HL-60 (cell line): ENCODE measurements at regions not wholly inside any gene's neighbourhood (a gene's known extent, or its start where the extent isn't known, plus 50 kb on each side); places are given as distances from the start of the nearest gene placed in this dataset.

Source experiments
- DNase-seq, 2 experiments: peaks; one replicate each; pipeline ENCODE4 v3.0.0-alpha.2; 2010 to 2020; ENCODE audit warnings: low read depth in 1 of 2, low spot score in 1 of 2
- H3K27ac ChIP-seq: fragments of 250-450 bp; sonication (Bioruptor Pico); replicated peaks from 2 replicates; pipeline ENCODE4 v1.5.1; 2020; ENCODE audit warnings: mild to moderate bottlenecking, moderate library complexity
- H3K27me3 ChIP-seq: fragments of 250-450 bp; sonication (Bioruptor Pico); 2 replicates; pipeline ENCODE4 v1.5.1; 2021; ENCODE audit warnings: mild to moderate bottlenecking, moderate library complexity; ENCODE audit not compliant: insufficient read depth, poor library complexity, severe bottlenecking
- H3K4me3 ChIP-seq: replicated peaks from 2 replicates; pipeline ENCODE4 v1.5.1; 2011; ENCODE audit warnings: mild to moderate bottlenecking, control low read depth, low read length; ENCODE audit not compliant: insufficient read depth
- GABPA ChIP-seq: IDR thresholded peaks from 2 replicates; pipeline ENCODE4 v1.6.1; 2012; ENCODE audit warnings: low read depth
- POLR2AphosphoS5 ChIP-seq: IDR thresholded peaks from 2 replicates; pipeline ENCODE4 v1.6.1; 2012; ENCODE audit warnings: low read depth
- SPI1 ChIP-seq: IDR thresholded peaks from 2 replicates; pipeline ENCODE4 v1.6.1; 2012; ENCODE audit warnings: low read depth, mild to moderate bottlenecking, borderline replicate concordance
- TF ChIP-seq, protein P1 (sequence below): IDR thresholded peaks from one replicate; pipeline ENCODE4 v1.5.1; 2011; ENCODE audit warnings: low read length, control low read depth, inconsistent platforms; ENCODE audit not compliant: insufficient read depth
- TF ChIP-seq, protein P2 (sequence below): IDR thresholded peaks from 2 replicates; pipeline ENCODE4 v1.6.1; 2012; ENCODE audit warnings: low read depth; ENCODE audit not compliant: insufficient replicate concordance

DNA sequence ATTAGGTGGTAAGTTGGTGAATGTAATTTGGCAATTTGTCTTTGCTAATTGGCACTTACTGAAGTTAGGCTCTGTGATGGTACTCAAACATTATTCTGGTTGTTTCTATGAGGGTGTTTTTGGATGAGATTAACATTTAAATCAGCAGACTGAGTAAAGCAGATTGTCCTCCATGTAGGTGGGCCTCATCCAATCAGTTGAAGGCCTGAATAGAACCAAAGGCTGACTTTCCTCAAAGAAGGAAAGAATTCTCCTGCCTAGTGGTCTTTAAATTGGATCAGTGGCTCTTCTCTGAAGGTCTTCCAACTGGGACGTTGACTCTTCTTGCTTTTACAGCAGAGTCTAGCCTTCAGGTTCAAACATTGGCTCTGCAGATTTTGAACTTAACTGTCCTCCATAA lies 278.3 kb downstream of the KIF20B start:
- Histone ChIP-seq H3K27ac (no peak overlapping the region), H3K4me3 (no peak overlapping the region), H3K27me3 (no peaks in the 10 kb centered on the region)
- DNase-seq: no peak
- TF ChIP-seq SPI1: no peak
- TF ChIP-seq, protein P1, sequence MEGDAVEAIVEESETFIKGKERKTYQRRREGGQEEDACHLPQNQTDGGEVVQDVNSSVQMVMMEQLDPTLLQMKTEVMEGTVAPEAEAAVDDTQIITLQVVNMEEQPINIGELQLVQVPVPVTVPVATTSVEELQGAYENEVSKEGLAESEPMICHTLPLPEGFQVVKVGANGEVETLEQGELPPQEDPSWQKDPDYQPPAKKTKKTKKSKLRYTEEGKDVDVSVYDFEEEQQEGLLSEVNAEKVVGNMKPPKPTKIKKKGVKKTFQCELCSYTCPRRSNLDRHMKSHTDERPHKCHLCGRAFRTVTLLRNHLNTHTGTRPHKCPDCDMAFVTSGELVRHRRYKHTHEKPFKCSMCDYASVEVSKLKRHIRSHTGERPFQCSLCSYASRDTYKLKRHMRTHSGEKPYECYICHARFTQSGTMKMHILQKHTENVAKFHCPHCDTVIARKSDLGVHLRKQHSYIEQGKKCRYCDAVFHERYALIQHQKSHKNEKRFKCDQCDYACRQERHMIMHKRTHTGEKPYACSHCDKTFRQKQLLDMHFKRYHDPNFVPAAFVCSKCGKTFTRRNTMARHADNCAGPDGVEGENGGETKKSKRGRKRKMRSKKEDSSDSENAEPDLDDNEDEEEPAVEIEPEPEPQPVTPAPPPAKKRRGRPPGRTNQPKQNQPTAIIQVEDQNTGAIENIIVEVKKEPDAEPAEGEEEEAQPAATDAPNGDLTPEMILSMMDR: no peak
- TF ChIP-seq POLR2AphosphoS5: no peak
- TF ChIP-seq GABPA: no peak
- TF ChIP-seq, protein P2, sequence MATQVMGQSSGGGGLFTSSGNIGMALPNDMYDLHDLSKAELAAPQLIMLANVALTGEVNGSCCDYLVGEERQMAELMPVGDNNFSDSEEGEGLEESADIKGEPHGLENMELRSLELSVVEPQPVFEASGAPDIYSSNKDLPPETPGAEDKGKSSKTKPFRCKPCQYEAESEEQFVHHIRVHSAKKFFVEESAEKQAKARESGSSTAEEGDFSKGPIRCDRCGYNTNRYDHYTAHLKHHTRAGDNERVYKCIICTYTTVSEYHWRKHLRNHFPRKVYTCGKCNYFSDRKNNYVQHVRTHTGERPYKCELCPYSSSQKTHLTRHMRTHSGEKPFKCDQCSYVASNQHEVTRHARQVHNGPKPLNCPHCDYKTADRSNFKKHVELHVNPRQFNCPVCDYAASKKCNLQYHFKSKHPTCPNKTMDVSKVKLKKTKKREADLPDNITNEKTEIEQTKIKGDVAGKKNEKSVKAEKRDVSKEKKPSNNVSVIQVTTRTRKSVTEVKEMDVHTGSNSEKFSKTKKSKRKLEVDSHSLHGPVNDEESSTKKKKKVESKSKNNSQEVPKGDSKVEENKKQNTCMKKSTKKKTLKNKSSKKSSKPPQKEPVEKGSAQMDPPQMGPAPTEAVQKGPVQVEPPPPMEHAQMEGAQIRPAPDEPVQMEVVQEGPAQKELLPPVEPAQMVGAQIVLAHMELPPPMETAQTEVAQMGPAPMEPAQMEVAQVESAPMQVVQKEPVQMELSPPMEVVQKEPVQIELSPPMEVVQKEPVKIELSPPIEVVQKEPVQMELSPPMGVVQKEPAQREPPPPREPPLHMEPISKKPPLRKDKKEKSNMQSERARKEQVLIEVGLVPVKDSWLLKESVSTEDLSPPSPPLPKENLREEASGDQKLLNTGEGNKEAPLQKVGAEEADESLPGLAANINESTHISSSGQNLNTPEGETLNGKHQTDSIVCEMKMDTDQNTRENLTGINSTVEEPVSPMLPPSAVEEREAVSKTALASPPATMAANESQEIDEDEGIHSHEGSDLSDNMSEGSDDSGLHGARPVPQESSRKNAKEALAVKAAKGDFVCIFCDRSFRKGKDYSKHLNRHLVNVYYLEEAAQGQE: no peak

DNA sequence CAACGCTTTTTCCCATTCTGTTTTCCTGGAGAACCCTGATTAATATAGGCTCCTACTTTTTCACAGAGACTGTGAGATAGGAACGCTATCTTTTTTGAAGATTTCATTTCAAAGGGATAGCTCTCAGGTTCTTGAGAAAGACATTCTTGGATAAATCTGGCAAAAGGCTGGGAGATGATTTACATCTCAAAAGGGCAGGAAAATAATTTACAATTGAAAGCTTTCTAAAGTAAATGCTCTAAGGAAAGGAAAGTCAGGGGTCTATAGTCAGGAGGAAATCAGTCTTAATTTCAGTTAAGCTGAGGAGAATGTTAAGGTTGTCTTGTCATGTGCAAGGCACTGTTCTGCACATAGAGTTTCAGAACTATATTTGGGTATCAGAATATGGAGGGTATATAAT lies 278.8 kb downstream of the KIF20B start:
- DNase-seq: no peak
- no peak overlapping the region for H3K27ac ChIP-seq
- H3K27me3 ChIP-seq: no peaks in the 10 kb centered on the region

DNA sequence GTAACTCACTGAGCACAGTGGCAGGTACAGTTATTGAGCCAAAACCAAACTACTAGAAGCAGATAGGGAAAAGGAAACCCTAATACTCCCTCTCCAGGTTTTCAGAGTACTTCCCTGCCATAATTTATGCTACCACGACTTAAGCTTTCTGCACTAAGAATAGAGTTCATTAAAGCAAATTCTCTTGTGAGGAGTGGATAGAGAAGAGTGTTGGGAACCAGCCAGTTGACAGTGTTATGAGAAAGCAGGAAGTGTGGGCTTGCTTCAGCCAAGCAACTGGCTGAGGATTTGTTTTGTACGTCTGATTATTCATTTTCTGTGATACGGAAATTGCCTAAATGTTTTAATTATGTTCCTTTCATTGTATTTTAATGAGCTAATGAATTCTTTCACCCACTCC lies 280.5 kb downstream of the KIF20B start:
- H3K27me3 ChIP-seq: no peaks in the 10 kb centered on the region
- no peak for DNase-seq
- TF ChIP-seq GABPA: no peak
- no peak for TF ChIP-seq POLR2AphosphoS5
- TF ChIP-seq SPI1: no peak
- TF ChIP-seq, protein P1: no peak
- TF ChIP-seq, protein P2: no peak
- H3K4me3 ChIP-seq: no peak overlapping the region
- H3K27ac ChIP-seq: no peak overlapping the region

More for the DNA sequence above, 278.8 kb downstream of the KIF20B start:
- H3K4me3 ChIP-seq: no peak overlapping the region
- TF ChIP-seq, protein P2: no peak
- TF ChIP-seq, protein P1: no peak
- no peak for TF ChIP-seq SPI1
